ENCODE measurements at regions not wholly inside any gene's neighbourhood (a gene's known extent, or its start where the extent isn't known, plus 50 kb on each side); places are given as distances from the start of the nearest gene placed in this dataset.

GRCh38 chr6:56715741-56716140, 73.1 kb upstream of the DST start:
- TF ChIP-seq POLR2A (IDR thresholded peaks at IDR 0.05) = no peak
- no peak for TF ChIP-seq CTCF (IDR thresholded peaks at IDR 0.05)
- no peak for TF ChIP-seq POLR2AphosphoS5 (IDR thresholded peaks at IDR 0.05)
- TF ChIP-seq EP300 (IDR thresholded peaks at IDR 0.05) = no peak

All from upper lobe of left lung (tissue), 4 donors.